Mucosa of descending colon (tissue), 3 donors: ENCODE measurements at regions not wholly inside any gene's neighbourhood (a gene's known extent, or its start where the extent isn't known, plus 50 kb on each side); places are given as distances from the start of the nearest gene placed in this dataset.

ENCODE experiments used
- ATAC-seq: fragments of 200-7000 bp; cut with Tn5 transposase; one replicate; pipeline ENCODE4 v1.9.1; 2020; ENCODE audit warnings: mild to moderate bottlenecking, moderate library complexity
- DNase-seq, 3 donors: peaks; one replicate each; pipeline ENCODE4 v3.0.0-alpha.2; 2020
- H3K36me3 ChIP-seq: fragments of 200-600 bp; one replicate; pipeline ENCODE4 v1.8.0; 2021; ENCODE audit warnings: low read depth, mild to moderate bottlenecking
- H3K4me1 ChIP-seq: fragments of 200-600 bp; one replicate; pipeline ENCODE4 v1.8.0; 2021; ENCODE audit warnings: low read depth, mild to moderate bottlenecking
- H3K4me3 ChIP-seq: fragments of 200-600 bp; one replicate; pipeline ENCODE4 v1.8.0; 2021; ENCODE audit warnings: mild to moderate bottlenecking
- H3K9me3 ChIP-seq: fragments of 200-600 bp; one replicate; pipeline ENCODE4 v1.8.0; 2021; ENCODE audit warnings: mild to moderate bottlenecking
- CTCF ChIP-seq: fragments of 200-600 bp; IDR thresholded peaks from one replicate; pipeline ENCODE4 v1.8.0; 2022; ENCODE audit warnings: antibody characterized with exemption, mild to moderate bottlenecking
- intact Hi-C, 2 donors: fragments of 100-400 bp; cut with DNase I in 1 of 2; cut with micrococcal nuclease in 1 of 2; formaldehyde crosslinking; loops; one replicate each; pipeline versions ENCODE4 v1.11.0 to v1.11.1; 2022; cut with DNase I, micrococcal nuclease
- donor health status: DM: no; HTN: no; CAD: no; lungs with moderate emphysema.
- donor health status: DM: no; HTN: no; CAD: no.
- donor health status: DM: no; HTN: yes; CAD: no.

- Histone ChIP-seq H3K36me3 (no peaks in the 10 kb centered on the region), H3K4me3 (no peak overlapping the region), H3K4me1 (no peaks in the 10 kb centered on the region), H3K9me3 (no peaks in the 10 kb centered on the region)
- TF ChIP-seq CTCF: no peak
- intact Hi-C loops: no loop called here
- no peak for DNase-seq
- ATAC-seq: no peak
Measured at GRCh38 chr14:36083317-36083716, 93.2 kb downstream of the PTCSC3 start.

DNA sequence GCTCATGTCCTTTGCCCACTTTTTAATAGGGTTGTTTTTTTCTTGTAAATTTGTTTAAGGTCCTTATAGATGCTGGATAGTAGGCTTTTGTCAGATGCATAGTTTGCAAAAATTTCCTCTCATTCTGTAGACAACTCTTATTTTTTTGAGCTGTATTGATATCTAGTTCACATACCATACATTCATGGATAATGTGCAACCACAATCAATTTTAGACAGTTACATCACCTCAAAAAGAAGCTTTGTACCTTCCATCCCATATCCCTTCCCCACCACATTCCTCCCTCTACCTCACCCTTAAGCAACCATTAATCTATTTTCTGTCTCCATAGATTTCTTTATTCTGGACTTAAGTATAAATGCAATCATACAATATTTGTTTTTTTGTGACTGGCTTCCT is 98.4 kb downstream of the PTCSC3 start:
- Histone ChIP-seq H3K4me3 (no peak overlapping the region), H3K36me3 (no peaks in the 10 kb centered on the region), H3K9me3 (no peaks in the 10 kb centered on the region), H3K4me1 (no peaks in the 10 kb centered on the region)
- intact Hi-C loops: no loop called here
- DNase-seq (no peak), ATAC-seq (no peak)
- TF ChIP-seq CTCF: no peak

DNA sequence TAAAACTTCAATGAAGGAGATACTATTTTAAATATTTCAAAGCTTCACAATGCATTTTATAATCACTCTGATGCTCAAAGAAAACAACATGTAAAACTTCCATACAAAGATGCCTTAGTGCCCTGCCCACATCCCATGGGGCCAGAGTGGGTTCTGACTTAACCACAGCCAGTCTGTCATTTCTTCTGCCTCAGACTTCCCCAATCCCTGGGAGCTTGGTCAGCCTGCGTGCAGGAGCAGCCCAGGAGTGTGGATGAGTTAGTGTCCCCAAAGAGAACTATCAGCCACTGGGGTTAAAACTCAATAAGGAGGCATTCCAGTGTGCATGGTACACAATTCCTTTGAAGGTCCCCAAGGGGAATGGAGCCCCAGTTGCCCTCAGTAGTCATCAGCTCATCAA is 100.3 kb downstream of the PTCSC3 start:
- Histone ChIP-seq H3K4me1 (no peaks in the 10 kb centered on the region), H3K4me3 (no peak overlapping the region), H3K36me3 (no peaks in the 10 kb centered on the region), H3K9me3 (no peaks in the 10 kb centered on the region)
- no peak for TF ChIP-seq CTCF
- ATAC-seq: no peak
- DNase-seq: no peak
- intact Hi-C loops: no loop called here

GRCh38 chr14:36075203-36075602 is 101.3 kb downstream of the PTCSC3 start:
- H3K36me3 ChIP-seq: no peaks in the 10 kb centered on the region
- intact Hi-C loops: no loop called here
- H3K9me3 ChIP-seq: no peaks in the 10 kb centered on the region
- no peak for TF ChIP-seq CTCF
- no peaks in the 10 kb centered on the region for H3K4me1 ChIP-seq
- DNase-seq: no peak
- ATAC-seq: no peak
- H3K4me3 ChIP-seq: no peak overlapping the region

DNA sequence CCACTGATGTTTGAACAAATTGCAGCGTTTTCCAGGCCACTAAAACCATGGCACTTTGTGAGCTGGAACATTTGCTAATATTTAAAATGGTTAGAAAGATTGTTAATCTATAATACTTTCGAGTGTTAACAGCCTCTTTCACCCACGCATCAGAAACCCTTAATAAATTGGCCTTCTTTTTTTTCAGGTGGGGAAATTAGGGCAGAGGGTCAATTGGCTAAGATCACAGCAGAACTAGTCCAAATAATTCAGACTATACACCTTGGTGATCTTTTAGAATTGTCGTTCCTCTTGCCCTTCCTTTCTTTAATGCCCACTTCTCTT is 105.8 kb downstream of the PTCSC3 start:
- intact Hi-C loops: no loop called here
- no peak for DNase-seq
- H3K9me3 ChIP-seq: no peaks in the 10 kb centered on the region
- no peak for TF ChIP-seq CTCF
- no peak for ATAC-seq
- H3K4me1 ChIP-seq: no peaks in the 10 kb centered on the region
- H3K4me3 ChIP-seq: no peak overlapping the region
- no peaks in the 10 kb centered on the region for H3K36me3 ChIP-seq

- Histone ChIP-seq H3K4me1 (no peaks in the 10 kb centered on the region), H3K36me3 (no peaks in the 10 kb centered on the region), H3K4me3 (no peak overlapping the region), H3K9me3 (no peaks in the 10 kb centered on the region)
- peak; percentile 88 for ATAC-seq
- peak in 2 of 3 donors; percentile 66 to 71 for DNase-seq
- intact Hi-C loops: no loop called here
- no peak for TF ChIP-seq CTCF
Measured at GRCh38 chr14:36070031-36070719, 106.3 kb downstream of the PTCSC3 start.
